GM10248 (cell line): ENCODE measurements at regions not wholly inside any gene's neighbourhood (a gene's known extent, or its start where the extent isn't known, plus 50 kb on each side); places are given as distances from the start of the nearest gene placed in this dataset.

ENCODE experiments used
- CTCF ChIA-PET: fragments of 300-600 bp; sonication (Branson Sonifier 250); formaldehyde crosslinking; extraction: SDS; loops from one replicate; lab custom pipeline; 2021; ENCODE audit warnings: antibody characterized with exemption; lab: Yijun Ruan, JAX
- POLR2A ChIA-PET: fragments of 350-650 bp; sonication (Branson Sonifier 250); formaldehyde crosslinking; extraction: SDS; loops from one replicate; lab custom pipeline; 2020; ENCODE audit warnings: antibody characterized with exemption; lab: Yijun Ruan, JAX
- DNase-seq: peaks from one replicate; pipeline ENCODE4 v3.0.0; 2012; ENCODE audit errors: extremely low spot score
- CTCF ChIP-seq: IDR thresholded peaks from 2 replicates; pipeline ENCODE4 v1.5.1; 2012; ENCODE audit warnings: mild to moderate bottlenecking, low read depth; ENCODE audit errors: extremely low read depth, missing control alignments, control extremely low read depth

- TF ChIP-seq CTCF: no peak
- POLR2A ChIA-PET: no interaction called here
Observed at GRCh38 chr14:94935706-94936300, 165.9 kb upstream of the GSC start.

GRCh38 chr14:94934276-94934810 lies 164.4 kb upstream of the GSC start:
- DNase-seq: no peak
- ChIA-PET CTCF (no interaction called here), POLR2A (no interaction called here)
- no peak for TF ChIP-seq CTCF

More at GRCh38 chr14:94935706-94936300, 165.9 kb upstream of the GSC start:
- DNase-seq: no peak
- CTCF ChIA-PET: no interaction called here

GRCh38 chr14:94933486-94933885 lies 163.6 kb upstream of the GSC start:
- no peak for DNase-seq
- POLR2A ChIA-PET: no interaction called here
- TF ChIP-seq CTCF: no peak
- CTCF ChIA-PET: no interaction called here

- TF ChIP-seq CTCF: no peak
- CTCF ChIA-PET: no interaction called here
- no peak for DNase-seq
- POLR2A ChIA-PET: no interaction called here
Observed at GRCh38 chr14:94932589-94932988, 162.7 kb upstream of the GSC start.

GRCh38 chr14:94930690-94931089 lies 160.8 kb upstream of the GSC start:
- no peak for TF ChIP-seq CTCF
- ChIA-PET CTCF (no interaction called here), POLR2A (no interaction called here)
- DNase-seq: no peak

- ChIA-PET POLR2A (no interaction called here), CTCF (no interaction called here)
- TF ChIP-seq CTCF: no peak
- no peak for DNase-seq
Observed at GRCh38 chr14:94929354-94929753, 159.4 kb upstream of the GSC start.
